ENCODE measurements at regions not wholly inside any gene's neighbourhood (a gene's known extent, or its start where the extent isn't known, plus 50 kb on each side); places are given as distances from the start of the nearest gene placed in this dataset.

DNA sequence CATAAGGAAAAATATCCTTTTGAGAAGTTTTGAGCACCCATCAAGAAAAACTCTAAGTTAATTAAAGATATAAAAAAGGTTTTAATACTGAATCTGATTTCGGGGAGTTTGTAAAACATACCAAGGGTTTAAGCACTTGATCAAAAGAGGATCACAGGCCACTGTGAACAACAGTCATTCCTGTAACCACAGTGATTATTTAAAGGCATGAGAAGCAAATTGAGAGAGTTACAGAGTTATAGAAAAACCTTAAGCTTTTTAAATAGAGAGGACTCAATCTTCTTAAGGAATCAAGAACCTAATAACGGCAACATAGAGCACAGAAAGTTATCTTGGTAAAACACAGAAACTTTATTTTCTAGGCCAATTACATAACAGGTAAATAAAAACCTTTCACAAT, 831.6 kb downstream of the C6orf118 start:
- TF ChIP-seq, protein P1, sequence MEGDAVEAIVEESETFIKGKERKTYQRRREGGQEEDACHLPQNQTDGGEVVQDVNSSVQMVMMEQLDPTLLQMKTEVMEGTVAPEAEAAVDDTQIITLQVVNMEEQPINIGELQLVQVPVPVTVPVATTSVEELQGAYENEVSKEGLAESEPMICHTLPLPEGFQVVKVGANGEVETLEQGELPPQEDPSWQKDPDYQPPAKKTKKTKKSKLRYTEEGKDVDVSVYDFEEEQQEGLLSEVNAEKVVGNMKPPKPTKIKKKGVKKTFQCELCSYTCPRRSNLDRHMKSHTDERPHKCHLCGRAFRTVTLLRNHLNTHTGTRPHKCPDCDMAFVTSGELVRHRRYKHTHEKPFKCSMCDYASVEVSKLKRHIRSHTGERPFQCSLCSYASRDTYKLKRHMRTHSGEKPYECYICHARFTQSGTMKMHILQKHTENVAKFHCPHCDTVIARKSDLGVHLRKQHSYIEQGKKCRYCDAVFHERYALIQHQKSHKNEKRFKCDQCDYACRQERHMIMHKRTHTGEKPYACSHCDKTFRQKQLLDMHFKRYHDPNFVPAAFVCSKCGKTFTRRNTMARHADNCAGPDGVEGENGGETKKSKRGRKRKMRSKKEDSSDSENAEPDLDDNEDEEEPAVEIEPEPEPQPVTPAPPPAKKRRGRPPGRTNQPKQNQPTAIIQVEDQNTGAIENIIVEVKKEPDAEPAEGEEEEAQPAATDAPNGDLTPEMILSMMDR (IDR thresholded peaks at IDR 0.05; ENCODE audit: poor library complexity, severe bottlenecking) = no peak
- TF ChIP-seq EZH2 (IDR thresholded peaks at IDR 0.05; ENCODE audit: borderline replicate concordance, insufficient read depth, low read length, poor library complexity, severe bottlenecking) (no peak), POLR2AphosphoS5 (IDR thresholded peaks at IDR 0.05) (no peak), EP300 (conservative IDR thresholded peaks at IDR 0.05; ENCODE audit: poor library complexity, severe bottlenecking) (no peak), TAF1 (IDR thresholded peaks at IDR 0.05; ENCODE audit: low read depth) (no peak), RAD21 (conservative IDR thresholded peaks at IDR 0.05) (no peak)

Data from neural cell (in vitro differentiated cells).